ENCODE measurements at regions not wholly inside any gene's neighbourhood (a gene's known extent, or its start where the extent isn't known, plus 50 kb on each side); places are given as distances from the start of the nearest gene placed in this dataset.
"Not testable (repeated sequence)": the region's sequence is repeated elsewhere in the genome, so short reads cannot be mapped to it uniquely, and the experiment has no call there.

- no peak overlapping the region for H3K27ac ChIP-seq
- no peaks in the 10 kb centered on the region for H3K4me1 ChIP-seq (replicated peaks)
- DNase-seq (ENCODE audit: low spot score) = no peak
- H3K36me3 ChIP-seq = no peaks in the 10 kb centered on the region
- intact Hi-C loops (cut with DNase I) = no loop called here
- TF ChIP-seq POLR2AphosphoS5 (IDR thresholded peaks at IDR 0.05) = no peak
- no peak for TF ChIP-seq POLR2A (IDR thresholded peaks at IDR 0.05)
- TF ChIP-seq CTCF (IDR thresholded peaks at IDR 0.05) = no peak
- H3K9me3 ChIP-seq = no peaks in the 10 kb centered on the region
- no peaks in the 10 kb centered on the region for H3K27me3 ChIP-seq (replicated peaks; ENCODE audit: insufficient read depth)
- 96% methylated on average over 6 of the region's 6 CpGs for WGBS
- no peak overlapping the region for H3K4me3 ChIP-seq
These were observed 245.3 kb downstream of the PARN start for GRCh38 chr16:14384745-14385144.

GRCh38 chr16:14383844-14384243 lies 246.2 kb downstream of the PARN start:
- H3K4me3 ChIP-seq; intact Hi-C loops (cut with DNase I); H3K9me3 ChIP-seq; DNase-seq (ENCODE audit: low spot score); H3K36me3 ChIP-seq; H3K27ac ChIP-seq; H3K27me3 ChIP-seq (replicated peaks; ENCODE audit: insufficient read depth); H3K4me1 ChIP-seq (replicated peaks): not testable (repeated sequence)
- 91% methylated on average over 6 of the region's 6 CpGs for WGBS

- Histone ChIP-seq H3K4me1 (replicated peaks) (no peaks in the 10 kb centered on the region), H3K9me3 (no peaks in the 10 kb centered on the region), H3K27ac (no peak overlapping the region), H3K36me3 (no peaks in the 10 kb centered on the region), H3K27me3 (replicated peaks; ENCODE audit: insufficient read depth) (no peaks in the 10 kb centered on the region), H3K4me3 (no peak overlapping the region)
- 91% methylated on average over 17 of the region's 17 CpGs for WGBS
- TF ChIP-seq POLR2AphosphoS5 (IDR thresholded peaks at IDR 0.05) = no peak
- no peak for TF ChIP-seq POLR2A (IDR thresholded peaks at IDR 0.05)
- no peak for TF ChIP-seq CTCF (IDR thresholded peaks at IDR 0.05)
- DNase-seq (ENCODE audit: low spot score) = no peak
- intact Hi-C loops (cut with DNase I) = no loop called here
These were observed 251.2 kb downstream of the PARN start for GRCh38 chr16:14378689-14379467.

- intact Hi-C loops (cut with DNase I) = no loop called here
- WGBS = 18% methylated on average over 4 of the region's 4 CpGs
- no peaks in the 10 kb centered on the region for H3K36me3 ChIP-seq
- no peak overlapping the region for H3K4me3 ChIP-seq
- no peaks in the 10 kb centered on the region for H3K4me1 ChIP-seq (replicated peaks)
- H3K9me3 ChIP-seq = no peaks in the 10 kb centered on the region
- H3K27ac ChIP-seq = no peak overlapping the region
- no peaks in the 10 kb centered on the region for H3K27me3 ChIP-seq (replicated peaks; ENCODE audit: insufficient read depth)
- no peak for DNase-seq (ENCODE audit: low spot score)
- TF ChIP-seq POLR2AphosphoS5 (IDR thresholded peaks at IDR 0.05) = no peak
- no peak for TF ChIP-seq POLR2A (IDR thresholded peaks at IDR 0.05)
- TF ChIP-seq CTCF (IDR thresholded peaks at IDR 0.05) = no peak
These were observed 251.9 kb downstream of the PARN start for GRCh38 chr16:14378131-14378551.

GRCh38 chr16:14377326-14377725 lies 252.7 kb downstream of the PARN start:
- 74% methylated on average over 1 of the region's 1 CpG for WGBS
- Histone ChIP-seq H3K4me3 (no peak overlapping the region), H3K36me3 (no peaks in the 10 kb centered on the region), H3K4me1 (replicated peaks) (no peaks in the 10 kb centered on the region), H3K9me3 (no peaks in the 10 kb centered on the region), H3K27me3 (replicated peaks; ENCODE audit: insufficient read depth) (no peaks in the 10 kb centered on the region), H3K27ac (no peak overlapping the region)
- TF ChIP-seq POLR2A (IDR thresholded peaks at IDR 0.05) (no peak), CTCF (IDR thresholded peaks at IDR 0.05) (no peak), POLR2AphosphoS5 (IDR thresholded peaks at IDR 0.05) (no peak)
- DNase-seq (ENCODE audit: low spot score) = no peak
- intact Hi-C loops (cut with DNase I) = no loop called here

Data from prostate gland (tissue), 2 donors.